ENCODE measurements at regions not wholly inside any gene's neighbourhood (a gene's known extent, or its start where the extent isn't known, plus 50 kb on each side); places are given as distances from the start of the nearest gene placed in this dataset.

DNA sequence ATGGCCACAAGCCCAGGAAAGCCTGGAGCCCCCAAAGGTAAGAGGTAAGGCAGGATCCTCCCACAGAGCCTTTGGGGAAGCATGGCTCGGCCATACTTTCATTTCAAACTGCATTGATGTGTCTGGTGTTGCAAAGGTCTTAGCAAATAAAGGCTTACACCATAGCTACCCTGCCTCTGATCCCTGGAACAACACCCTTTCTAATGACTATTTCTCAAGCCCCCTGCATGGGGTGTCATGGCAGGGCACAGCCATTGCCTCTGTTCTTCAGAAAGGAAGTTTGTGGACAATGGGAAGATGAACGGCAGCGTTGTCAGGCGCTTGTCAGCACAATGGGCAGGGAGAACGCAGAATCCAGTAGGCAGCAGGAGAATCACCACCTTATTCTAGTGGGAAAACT lies 435.0 kb upstream of the SMIM21 start:
- no peak for TF ChIP-seq POLR2A (IDR thresholded peaks at IDR 0.05; ENCODE audit: low read length)
- no peak for TF ChIP-seq GATA1 (IDR thresholded peaks at IDR 0.05; ENCODE audit: low read depth, low read length)
